ENCODE measurements at regions not wholly inside any gene's neighbourhood (a gene's known extent, or its start where the extent isn't known, plus 50 kb on each side); places are given as distances from the start of the nearest gene placed in this dataset.

DNA sequence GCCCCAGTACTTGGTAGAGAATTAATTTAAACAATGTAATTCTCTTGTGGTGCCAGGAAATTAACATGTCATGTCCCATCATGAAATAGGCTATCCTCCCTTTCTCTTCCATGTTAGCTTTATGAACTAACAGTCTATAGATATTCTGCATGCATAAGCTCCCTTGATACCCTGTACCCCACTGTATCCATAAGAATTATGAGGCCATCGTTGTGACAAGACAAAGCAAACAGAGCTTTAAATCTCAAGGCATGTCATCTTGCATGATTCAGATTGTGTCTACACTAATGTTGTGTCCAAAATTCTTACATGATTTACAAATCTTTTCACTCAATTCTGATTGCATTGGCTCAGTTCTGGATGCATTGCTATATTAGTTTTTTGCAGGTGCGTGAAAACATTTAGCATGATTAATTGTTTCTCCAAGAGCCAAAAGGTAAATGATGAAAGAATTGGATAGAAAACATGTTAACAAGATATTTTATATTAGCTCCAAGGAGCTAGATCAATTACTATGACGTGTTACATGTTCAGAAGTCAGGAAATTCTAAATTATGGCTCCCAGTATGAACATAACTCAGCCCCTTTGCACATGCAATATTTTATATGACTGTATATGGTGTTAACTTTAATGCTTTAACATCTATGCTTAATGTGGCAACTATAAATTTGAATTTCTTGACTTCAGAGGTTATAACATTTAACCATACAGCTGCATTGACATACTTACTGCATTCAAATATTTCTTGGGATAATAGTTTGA lies 620.3 kb downstream of the SLC4A3 start:
- whole genome bisulfite sequencing, 5 donors, result 79 to 88% (median 84%) methylated on average over 3 of the region's 3 CpGs
- Histone ChIP-seq H3K36me3 (no peaks in the 10 kb centered on the region), H3K27me3 (no peaks in the 10 kb centered on the region), H3K4me1 (no peaks in the 10 kb centered on the region), H3K27ac (no peak overlapping the region), H3K9me3 (no peaks in the 10 kb centered on the region), H3K4me3 (no peak overlapping the region)
- TF ChIP-seq POLR2A (IDR thresholded peaks at IDR 0.05) (no peak), POLR2AphosphoS5 (IDR thresholded peaks at IDR 0.05) (no peak), EP300 (IDR thresholded peaks at IDR 0.05) (no peak)
- TF ChIP-seq, protein P1, sequence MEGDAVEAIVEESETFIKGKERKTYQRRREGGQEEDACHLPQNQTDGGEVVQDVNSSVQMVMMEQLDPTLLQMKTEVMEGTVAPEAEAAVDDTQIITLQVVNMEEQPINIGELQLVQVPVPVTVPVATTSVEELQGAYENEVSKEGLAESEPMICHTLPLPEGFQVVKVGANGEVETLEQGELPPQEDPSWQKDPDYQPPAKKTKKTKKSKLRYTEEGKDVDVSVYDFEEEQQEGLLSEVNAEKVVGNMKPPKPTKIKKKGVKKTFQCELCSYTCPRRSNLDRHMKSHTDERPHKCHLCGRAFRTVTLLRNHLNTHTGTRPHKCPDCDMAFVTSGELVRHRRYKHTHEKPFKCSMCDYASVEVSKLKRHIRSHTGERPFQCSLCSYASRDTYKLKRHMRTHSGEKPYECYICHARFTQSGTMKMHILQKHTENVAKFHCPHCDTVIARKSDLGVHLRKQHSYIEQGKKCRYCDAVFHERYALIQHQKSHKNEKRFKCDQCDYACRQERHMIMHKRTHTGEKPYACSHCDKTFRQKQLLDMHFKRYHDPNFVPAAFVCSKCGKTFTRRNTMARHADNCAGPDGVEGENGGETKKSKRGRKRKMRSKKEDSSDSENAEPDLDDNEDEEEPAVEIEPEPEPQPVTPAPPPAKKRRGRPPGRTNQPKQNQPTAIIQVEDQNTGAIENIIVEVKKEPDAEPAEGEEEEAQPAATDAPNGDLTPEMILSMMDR (IDR thresholded peaks at IDR 0.05), result no peak
- intact Hi-C loops (cut with DNase I; ENCODE audit: low total_unique reads), result no loop called here
- DNase-seq, result no peak

DNA sequence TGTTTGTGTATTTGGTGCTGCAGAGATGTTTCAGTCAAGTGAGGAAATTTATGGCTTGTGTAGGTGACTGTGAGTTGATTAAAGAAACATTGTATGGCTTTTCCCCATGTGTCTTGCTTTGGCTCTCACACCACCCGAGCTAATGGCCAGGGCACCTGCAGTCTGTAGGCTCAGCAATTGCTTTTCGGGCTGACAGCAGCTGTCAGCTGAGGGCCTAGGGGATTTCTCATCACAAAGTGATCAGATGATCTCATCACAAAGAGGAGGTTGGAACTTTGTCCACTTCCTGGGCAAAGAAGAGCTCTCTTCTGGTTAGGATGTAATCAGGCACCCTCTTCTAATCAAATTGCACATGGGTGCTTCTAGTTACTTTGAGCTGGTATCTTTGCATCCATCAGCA lies 632.2 kb downstream of the SLC4A3 start:
- TF ChIP-seq POLR2A (IDR thresholded peaks at IDR 0.05) (no peak), EP300 (IDR thresholded peaks at IDR 0.05) (no peak), POLR2AphosphoS5 (IDR thresholded peaks at IDR 0.05) (no peak)
- TF ChIP-seq, protein P1 (IDR thresholded peaks at IDR 0.05), result no peak

GRCh38 chr2:220263300-220263699 lies 635.9 kb downstream of the SLC4A3 start:
- Histone ChIP-seq H3K9me3 (no peaks in the 10 kb centered on the region), H3K36me3 (no peaks in the 10 kb centered on the region), H3K27ac (no peak overlapping the region), H3K4me1 (no peaks in the 10 kb centered on the region), H3K4me3 (no peak overlapping the region), H3K27me3 (no peaks in the 10 kb centered on the region)
- TF ChIP-seq POLR2A (IDR thresholded peaks at IDR 0.05), result no peak
- no peak for TF ChIP-seq EP300 (IDR thresholded peaks at IDR 0.05)
- TF ChIP-seq POLR2AphosphoS5 (IDR thresholded peaks at IDR 0.05), result no peak
- TF ChIP-seq, protein P1 (IDR thresholded peaks at IDR 0.05), result no peak
- intact Hi-C loops (cut with DNase I; ENCODE audit: low total_unique reads), result no loop called here
- WGBS, 5 donors, result 54 to 72% (median 67%) methylated on average over 6 of the region's 6 CpGs
- peak in 1 of 2 donors; percentile 26 for DNase-seq

More for the DNA sequence above, 632.2 kb downstream of the SLC4A3 start:
- Histone ChIP-seq H3K9me3 (no peaks in the 10 kb centered on the region), H3K36me3 (no peaks in the 10 kb centered on the region), H3K27me3 (no peaks in the 10 kb centered on the region), H3K4me3 (no peak overlapping the region), H3K4me1 (no peaks in the 10 kb centered on the region), H3K27ac (no peak overlapping the region)
- intact Hi-C loops (cut with DNase I; ENCODE audit: low total_unique reads), result no loop called here
- no peak for DNase-seq
- WGBS, 5 donors, result 68 to 85% (median 76%) methylated on average over 2 of the region's 2 CpGs

DNA sequence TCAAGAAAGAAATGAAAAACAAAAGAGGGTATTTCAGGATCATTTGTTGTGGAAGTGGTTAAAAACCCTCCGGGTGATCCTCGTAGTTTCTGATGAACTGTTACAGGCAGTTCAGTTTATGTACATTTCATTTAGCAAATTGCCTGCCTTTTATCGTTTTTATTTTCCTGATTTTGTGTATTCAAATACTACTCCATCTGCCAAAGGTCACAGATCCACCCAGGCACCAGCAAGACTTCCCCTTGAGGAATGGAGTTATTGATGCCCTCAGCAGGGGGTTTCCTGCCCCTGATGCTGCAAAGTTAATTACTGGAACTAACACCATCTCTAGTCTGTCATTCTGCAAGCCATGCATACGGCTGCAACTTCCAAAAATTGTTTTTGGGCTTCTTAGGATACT lies 641.9 kb downstream of the SLC4A3 start:
- Histone ChIP-seq H3K4me1 (no peaks in the 10 kb centered on the region), H3K36me3 (no peaks in the 10 kb centered on the region), H3K27ac (no peak overlapping the region), H3K9me3 (no peaks in the 10 kb centered on the region), H3K4me3 (no peak overlapping the region), H3K27me3 (no peaks in the 10 kb centered on the region)
- intact Hi-C loops (cut with DNase I; ENCODE audit: low total_unique reads), result no loop called here
- DNase-seq, result peak in 1 of 2 donors; percentile 7
- no peak for TF ChIP-seq POLR2AphosphoS5 (IDR thresholded peaks at IDR 0.05)
- no peak for TF ChIP-seq EP300 (IDR thresholded peaks at IDR 0.05)
- TF ChIP-seq, protein P1 (IDR thresholded peaks at IDR 0.05), result no peak
- no peak for TF ChIP-seq POLR2A (IDR thresholded peaks at IDR 0.05)
- WGBS, 5 donors, result 69 to 79% (median 77%) methylated on average over 4 of the region's 4 CpGs
